H1 (cell line): ENCODE measurements at regions not wholly inside any gene's neighbourhood (a gene's known extent, or its start where the extent isn't known, plus 50 kb on each side); places are given as distances from the start of the nearest gene placed in this dataset.

Experiments used
- CHD7 ChIP-seq: fragments of 300-600 bp; sonication (generic); IDR thresholded peaks from 2 replicates; pipeline ENCODE4 v1.7.1; 2012; ENCODE audit warnings: low read length, moderate library complexity, mild to moderate bottlenecking, inconsistent platforms; ENCODE audit not compliant: insufficient replicate concordance
- EGR1 ChIP-seq: IDR thresholded peaks from 2 replicates; pipeline ENCODE4 v1.6.1; 2011; ENCODE audit warnings: low read depth, low read length, borderline replicate concordance
- KDM4A ChIP-seq: IDR thresholded peaks from one replicate; pipeline ENCODE4 v1.7.1; 2012; ENCODE audit warnings: low read depth, mild to moderate bottlenecking, moderate library complexity, low read length, inconsistent platforms; ENCODE audit not compliant: severe bottlenecking
- PHF8 ChIP-seq: fragments of 200-600 bp; sonication (generic); conservative IDR thresholded peaks from 2 replicates; pipeline ENCODE4 v1.7.1; 2012; ENCODE audit warnings: low read depth, mild to moderate bottlenecking, inconsistent platforms, low read length, moderate library complexity
- POLR2A ChIP-seq, 2 experiments: IDR thresholded peaks; 1 replicate in 1 of 2; 2 replicates in 1 of 2; pipeline ENCODE4 v1.6.1; 2011; ENCODE audit warnings: low read depth in 2 of 2, low read length in 2 of 2, mild to moderate bottlenecking in 2 of 2; ENCODE audit errors: control extremely low read depth in 1 of 2
- POLR2AphosphoS5 ChIP-seq: IDR thresholded peaks from 2 replicates; pipeline ENCODE4 v1.6.1; 2011; ENCODE audit warnings: low read depth, low read length
- RXRA ChIP-seq: IDR thresholded peaks from 2 replicates; pipeline ENCODE4 v1.6.1; 2011; ENCODE audit warnings: low read depth, mild to moderate bottlenecking, low read length, moderate library complexity; ENCODE audit not compliant: insufficient read depth
- SIN3A ChIP-seq, 2 experiments: IDR thresholded peaks in 1 of 2; conservative IDR thresholded peaks in 1 of 2; 2 replicates each; pipeline ENCODE4 v1.6.1; 2011 to 2012; ENCODE audit warnings: low read length in 2 of 2, improper control_type of control experiment in 1 of 2, low read depth in 1 of 2, mild to moderate bottlenecking in 1 of 2
- TAF7 ChIP-seq: optimal IDR thresholded peaks from 2 replicates; pipeline ENCODE3; 2011; ENCODE audit warnings: low read depth, mild to moderate bottlenecking, inconsistent platforms, low read length, moderate library complexity, borderline replicate concordance
- ZNF274 ChIP-seq: IDR thresholded peaks from 2 replicates; pipeline ENCODE4 v1.7.0; 2012; ENCODE audit warnings: low read length, borderline replicate concordance; ENCODE audit errors: extremely low read depth
- TF ChIP-seq, protein P1 (sequence below): IDR thresholded peaks from 2 replicates; pipeline ENCODE4 v1.6.1; 2012; ENCODE audit warnings: inconsistent platforms

DNA sequence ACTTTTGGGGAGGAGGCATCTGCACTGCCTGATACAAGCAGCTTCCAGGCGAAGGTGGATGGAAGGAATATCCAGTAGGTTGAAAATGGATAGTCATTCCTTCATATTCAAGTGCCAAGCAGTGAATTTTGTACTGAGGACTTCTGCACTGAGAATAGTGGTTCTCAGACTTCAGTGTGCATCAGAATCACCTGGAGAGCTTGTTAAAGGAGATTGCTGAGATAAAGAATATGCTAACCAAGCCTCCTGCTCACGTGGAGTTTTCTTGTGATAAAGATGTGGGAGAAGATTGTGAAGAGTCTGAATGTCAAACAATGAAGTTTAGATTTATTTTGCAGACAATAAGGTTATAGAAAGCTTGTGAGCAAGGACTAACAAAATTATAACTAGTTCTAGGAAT, 97.8 kb downstream of the HFE start (continued):
- TF ChIP-seq CHD7: no peak
- no peak for TF ChIP-seq PHF8
- no peak for TF ChIP-seq SIN3A (conservative IDR thresholded peaks at IDR 0.05 in 1 of 2, IDR thresholded peaks at IDR 0.05 in 1 of 2; ENCODE audit: low read depth in 1 of 2, low read length in 2 of 2)
- TF ChIP-seq KDM4A: no peak
- TF ChIP-seq, protein P1, sequence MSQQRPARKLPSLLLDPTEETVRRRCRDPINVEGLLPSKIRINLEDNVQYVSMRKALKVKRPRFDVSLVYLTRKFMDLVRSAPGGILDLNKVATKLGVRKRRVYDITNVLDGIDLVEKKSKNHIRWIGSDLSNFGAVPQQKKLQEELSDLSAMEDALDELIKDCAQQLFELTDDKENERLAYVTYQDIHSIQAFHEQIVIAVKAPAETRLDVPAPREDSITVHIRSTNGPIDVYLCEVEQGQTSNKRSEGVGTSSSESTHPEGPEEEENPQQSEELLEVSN: peak; percentile 25
- TF ChIP-seq TAF7: peak; percentile 34
- TF ChIP-seq POLR2A (IDR thresholded peaks at IDR 0.05; ENCODE audit: control extremely low read depth in 1 of 2, low read depth in 2 of 2, low read length in 2 of 2): peak; percentile 4 to 11; a peak in 2 of 3 replicates
- no peak for TF ChIP-seq EGR1
- no peak for TF ChIP-seq RXRA
- TF ChIP-seq ZNF274: no peak
- peak; percentile 57; the same call in 1 of the 2 replicates for TF ChIP-seq POLR2AphosphoS5
